Central memory CD4-positive, alpha-beta T cell (primary cell): ENCODE measurements at regions not wholly inside any gene's neighbourhood (a gene's known extent, or its start where the extent isn't known, plus 50 kb on each side); places are given as distances from the start of the nearest gene placed in this dataset.

Experiments
- DNase-seq: peaks from one replicate; pipeline ENCODE4 v3.0.0; 2022

DNA sequence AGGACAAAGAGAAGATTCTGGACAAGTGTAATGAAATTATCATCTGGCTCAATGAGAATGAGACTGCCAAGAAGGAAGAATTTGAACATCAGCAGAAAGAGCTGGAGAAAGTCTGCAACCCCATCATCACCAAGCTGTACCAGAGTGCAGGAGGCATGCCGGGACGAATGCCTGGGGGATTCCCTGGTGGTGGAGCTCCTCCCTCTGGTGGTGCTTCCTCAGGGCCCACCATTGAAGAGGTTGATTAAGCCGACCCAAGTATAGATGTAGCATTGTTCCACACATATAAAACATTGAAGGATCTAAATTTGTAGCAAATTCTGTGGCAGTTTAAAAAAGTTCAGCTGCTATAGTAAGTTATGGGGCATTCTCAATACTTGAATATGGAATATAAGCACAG lies 174.3 kb upstream of the CCND2 start:
- DNase-seq = no peak

DNA sequence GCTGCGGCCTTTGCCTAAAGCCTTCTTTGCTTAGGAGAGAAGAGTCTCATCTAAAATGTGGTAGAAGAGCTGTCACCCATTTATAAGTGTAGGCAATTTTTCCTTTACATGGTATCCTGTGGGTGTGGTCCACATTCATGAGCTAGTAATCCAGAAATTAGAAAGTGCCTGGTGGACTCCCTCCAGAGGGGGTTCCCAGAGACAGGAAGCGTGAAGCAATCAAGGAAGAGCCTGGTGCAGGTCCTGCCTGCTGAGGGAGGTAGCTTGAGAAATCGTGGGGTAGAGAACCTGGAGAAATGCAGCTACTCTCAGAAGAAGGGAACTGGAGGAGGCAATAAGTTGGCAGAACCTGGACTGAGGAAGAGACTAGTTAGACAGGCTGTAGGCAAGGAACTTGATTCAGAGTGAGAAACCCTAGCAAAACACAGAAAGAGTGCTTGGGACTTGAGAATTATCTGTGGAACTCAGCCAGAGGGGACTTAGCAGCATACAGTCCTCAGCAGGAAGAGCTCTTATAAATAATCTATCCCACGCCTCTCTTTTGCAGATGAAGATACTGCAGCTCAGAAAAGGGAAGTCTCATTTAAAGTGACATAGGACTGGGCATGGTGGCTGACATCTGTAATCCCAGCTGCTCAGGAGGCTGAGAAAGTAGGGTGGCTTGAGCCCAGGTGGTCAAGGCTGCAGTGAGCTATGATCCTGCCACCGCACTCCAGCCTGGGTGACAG lies 182.4 kb upstream of the CCND2 start:
- DNase-seq = no peak

DNA sequence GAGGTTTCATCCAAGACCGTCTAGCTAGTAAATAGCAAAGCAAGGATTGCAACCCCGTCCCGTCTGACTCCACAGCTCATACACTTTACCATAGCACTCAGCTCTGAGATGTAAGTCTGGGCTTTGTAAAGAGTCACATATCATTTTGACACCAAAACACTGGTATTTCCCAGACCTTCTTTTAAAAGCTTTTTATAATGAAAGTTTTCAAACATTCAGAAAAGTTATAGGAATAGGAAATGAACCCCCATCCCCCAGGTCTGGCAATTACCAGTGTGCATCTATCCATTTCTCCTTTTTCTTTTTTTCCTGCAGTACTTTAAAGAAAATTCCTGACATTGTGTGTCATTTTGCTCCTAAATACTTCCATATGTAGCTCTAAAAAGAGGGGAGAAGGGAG lies 183.6 kb upstream of the CCND2 start:
- DNase-seq = no peak

DNA sequence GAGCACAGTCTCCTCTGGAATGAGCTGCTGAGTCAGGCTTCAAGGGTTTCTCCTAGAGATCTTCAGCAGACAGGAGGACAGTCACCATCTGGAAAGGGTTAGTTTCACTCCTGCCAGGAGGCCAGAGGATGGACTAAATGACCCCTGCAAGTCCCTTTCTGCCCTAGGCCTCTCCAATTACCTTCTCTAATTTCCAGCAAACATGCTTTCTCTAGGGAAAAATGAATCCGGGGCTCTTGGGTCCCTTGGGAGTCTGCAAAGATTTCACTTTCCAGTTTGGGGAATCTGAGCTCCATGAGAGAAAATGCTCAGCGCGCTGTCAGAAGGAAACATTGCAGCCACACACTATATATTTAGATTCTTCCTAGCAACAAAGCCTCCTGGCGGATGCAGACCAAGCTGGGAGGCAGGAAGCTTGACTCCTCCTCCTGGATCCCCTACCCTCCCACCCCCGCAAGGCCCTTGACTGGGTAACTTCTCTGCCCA lies 184.4 kb upstream of the CCND2 start:
- no peak for DNase-seq

DNA sequence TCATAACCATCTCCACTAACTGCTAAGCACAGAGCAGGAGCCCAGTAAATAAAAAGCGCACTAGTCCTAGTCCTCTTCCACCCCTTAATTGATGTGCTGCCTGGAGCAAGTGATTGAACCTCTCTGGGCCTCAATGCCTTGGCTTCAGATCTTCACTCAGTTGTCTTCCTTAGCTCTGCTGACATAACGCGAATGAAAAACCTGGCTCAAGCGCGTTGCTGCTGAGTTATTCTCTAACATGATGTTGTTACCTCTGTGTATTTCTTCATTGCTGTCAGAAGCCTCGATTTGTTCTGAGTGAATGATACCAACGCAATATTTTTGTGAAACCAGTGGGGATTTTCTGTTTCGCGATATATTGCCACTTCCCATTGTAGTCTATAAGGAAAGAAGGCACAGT lies 185.1 kb upstream of the CCND2 start:
- no peak for DNase-seq

DNA sequence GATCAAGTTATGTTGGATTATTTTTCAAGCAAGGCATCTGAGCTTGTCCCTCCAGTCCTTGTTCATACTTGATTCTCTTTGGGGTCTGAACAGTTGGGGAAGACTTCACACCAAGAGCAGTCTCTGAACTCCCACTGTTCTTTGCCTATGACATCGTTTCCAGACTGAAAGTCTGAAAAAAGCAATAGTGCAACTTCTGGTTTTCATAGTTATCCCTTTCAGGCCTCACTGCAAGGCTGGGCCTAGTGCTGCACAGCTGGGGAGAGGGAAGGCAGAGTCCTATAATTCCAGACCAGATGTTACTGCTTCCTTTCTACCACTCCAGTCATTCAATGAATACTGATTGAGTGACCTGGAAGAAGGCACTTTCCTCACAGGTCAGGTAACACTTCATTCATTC lies 187.1 kb upstream of the CCND2 start:
- no peak for DNase-seq

DNA sequence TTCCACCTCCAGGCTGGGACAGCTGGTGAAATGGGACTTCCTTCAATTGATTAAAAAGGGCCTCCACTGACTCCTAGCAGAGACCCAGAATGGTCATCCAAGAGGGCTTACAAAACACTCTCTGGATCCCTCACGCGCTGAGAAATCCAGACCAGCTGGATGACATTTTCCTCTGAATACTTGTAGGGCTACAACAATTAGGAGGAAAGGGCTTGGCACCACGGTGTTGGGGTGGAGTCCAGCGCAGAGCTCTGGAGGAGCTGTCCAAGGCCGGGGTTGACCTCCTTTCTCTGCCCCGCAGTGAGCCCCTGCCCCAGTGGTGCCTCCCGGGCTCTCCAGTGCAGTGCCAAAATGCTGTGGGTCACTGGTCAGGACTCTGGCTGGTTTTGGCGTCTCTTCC lies 189.0 kb upstream of the CCND2 start:
- DNase-seq = no peak

DNA sequence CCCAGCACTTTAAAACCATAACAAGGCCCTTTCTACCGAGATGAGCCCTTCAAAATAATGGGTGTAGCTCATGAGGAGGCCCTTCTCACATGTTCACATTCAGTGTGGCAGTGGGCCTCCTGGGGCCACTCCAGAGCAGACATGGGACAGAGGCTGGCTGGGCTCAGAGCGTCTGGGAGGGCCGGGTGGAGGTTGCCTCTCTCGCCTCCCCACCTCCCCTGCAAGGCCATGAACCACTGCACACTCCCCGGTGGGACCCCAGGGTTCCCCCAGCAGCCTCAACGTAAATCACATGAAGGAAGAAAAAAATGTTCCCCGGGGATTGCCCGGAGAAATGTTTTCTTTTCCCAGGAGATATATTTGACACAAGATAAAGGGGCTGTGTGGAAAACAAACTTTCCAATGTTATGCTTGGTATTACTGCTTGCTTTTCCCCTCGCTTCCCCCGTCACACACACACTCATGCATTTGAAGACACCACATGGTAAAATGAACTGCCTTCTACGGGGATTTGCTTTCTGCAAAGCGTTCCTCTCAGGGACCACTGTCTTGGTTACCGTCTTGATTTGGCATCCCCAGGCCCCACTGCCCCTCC lies 190.7 kb upstream of the CCND2 start:
- DNase-seq = no peak

DNA sequence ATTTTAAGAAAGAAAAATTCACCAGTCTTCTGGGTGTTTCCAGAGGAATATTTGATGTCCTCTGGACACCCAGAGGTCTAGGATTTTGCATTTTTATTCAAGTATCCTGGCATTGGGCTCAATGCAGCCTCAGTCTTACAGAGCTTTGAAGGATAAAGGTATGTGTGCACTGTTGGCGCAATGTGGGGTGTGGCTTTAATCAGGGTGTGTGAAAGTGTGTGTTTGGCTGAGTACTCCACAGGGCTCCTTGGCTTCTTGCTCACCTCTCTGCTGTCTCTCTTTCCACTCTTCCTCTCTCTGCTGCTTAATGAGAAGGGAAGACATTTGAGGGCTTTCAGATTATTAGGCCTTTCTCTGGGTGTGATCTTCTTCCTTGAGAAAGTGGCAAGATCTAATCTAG lies 193.3 kb upstream of the CCND2 start:
- DNase-seq = no peak

DNA sequence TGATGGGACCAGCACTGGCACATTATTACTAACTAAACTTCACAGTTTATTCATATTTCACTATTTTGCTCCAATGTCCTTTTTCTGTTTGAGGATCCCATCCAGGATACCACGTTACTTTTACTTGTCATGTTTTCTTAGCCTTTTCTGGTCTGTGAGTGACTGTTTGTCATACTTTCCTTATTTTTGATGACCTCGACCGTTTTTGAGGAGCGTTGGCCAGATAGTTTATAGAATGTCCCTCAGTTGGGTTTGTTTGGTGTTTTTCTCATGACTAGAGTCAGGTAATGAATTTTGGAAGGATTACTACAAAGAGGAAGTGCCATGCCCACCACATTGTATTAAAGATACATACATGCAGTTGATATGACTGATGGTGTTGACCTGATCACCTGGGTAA lies 199.4 kb upstream of the CCND2 start:
- DNase-seq = no peak

DNA sequence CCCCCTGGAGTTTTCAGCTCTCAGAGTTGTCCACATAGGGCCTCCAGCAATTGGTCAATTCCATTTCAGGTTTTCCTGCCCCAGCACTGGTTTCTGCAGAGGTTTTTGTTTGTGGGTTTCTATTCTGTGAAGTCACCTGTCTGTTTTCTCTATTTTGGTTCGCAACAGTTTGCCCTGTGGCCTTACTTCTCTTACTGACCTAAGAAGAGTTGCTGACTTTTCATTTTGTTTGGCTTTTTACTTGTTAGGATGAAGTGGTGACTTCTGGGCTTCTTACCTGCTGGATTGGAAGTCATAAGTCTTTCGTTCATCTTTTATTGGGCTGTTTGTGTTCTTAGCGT lies 196.4 kb upstream of the PARP11 start:
- no peak for DNase-seq

DNA sequence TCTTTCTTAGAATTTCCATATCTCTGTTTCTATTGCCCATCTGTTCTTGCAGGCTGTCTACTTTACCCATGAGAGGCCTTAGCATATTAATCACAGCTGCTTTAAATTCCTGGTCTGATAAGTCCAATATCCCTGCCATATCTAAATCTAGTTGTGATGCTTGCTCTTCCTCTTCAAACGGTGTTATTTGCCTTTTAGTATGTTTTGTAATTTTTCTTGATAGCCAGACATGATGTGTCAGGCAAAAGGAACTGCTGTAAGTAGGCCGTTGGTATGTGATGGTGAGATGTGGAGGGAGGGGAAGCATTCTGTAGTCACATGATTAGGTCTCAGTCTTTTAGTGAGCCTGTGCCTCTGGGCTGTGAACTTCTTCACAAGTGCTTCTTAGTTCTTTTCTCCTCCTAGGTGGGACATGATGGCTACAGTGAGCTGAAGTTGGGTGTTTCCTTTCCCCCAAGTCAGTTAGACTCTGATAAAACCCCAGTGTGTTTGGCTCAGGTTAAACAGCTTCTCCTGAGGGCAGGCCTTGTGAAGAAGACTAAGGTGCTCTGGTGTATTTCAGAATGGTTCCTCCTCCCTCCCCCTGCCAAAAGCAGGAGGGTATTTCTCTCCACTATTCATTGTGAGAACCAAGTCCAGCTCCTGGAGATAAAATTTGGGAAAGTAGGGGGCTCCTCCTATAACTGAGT lies 195.9 kb upstream of the PARP11 start:
- DNase-seq = no peak

DNA sequence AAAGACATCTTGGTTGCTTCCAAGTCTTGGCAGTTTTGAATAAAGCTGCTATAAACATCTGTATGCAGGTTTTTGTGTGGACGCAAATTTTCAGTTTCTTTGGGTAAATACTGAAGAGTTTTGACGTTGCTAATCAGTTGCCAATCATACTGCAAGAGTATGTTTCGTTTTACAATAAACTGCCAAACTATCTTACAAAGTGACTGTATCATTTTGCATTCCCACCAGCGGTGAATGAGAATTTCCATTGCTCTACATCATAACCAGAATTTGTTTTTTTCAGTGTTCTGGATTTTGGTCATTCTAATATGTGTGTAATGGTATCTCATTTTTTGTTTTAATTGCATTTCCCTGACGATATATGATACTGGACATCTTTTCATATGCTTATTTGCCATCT lies 190.8 kb upstream of the PARP11 start:
- no peak for DNase-seq

DNA sequence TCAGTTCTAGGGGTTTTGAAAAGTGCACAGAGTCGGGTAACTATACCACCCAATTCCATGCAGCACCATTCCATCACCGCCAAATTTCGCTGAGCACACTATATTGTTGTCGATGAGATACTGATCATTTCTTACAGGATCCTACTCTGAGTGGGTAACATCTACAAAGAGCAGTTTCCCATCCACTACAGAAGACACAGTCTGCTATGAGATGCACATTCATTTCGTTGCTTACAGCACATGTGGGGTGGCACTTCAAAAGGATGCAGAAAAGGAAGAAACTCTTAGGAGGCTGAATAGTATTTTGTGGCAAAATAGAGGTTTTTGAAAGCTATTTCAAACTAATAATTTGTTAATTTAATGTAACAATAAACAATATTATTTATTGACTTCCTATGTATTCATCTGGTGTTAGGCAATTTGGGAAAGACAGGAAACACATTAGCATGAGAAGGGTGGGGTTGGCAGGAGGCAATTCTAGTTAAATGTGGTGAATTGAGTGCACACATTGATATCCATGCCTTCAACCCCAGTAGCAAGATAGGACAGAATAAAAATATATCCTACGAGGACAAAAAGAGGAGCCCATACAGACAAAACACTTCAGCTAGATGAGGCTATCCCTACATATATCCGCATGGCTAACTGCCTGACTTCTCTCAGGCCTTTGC lies 186.8 kb upstream of the PARP11 start:
- no peak for DNase-seq

DNA sequence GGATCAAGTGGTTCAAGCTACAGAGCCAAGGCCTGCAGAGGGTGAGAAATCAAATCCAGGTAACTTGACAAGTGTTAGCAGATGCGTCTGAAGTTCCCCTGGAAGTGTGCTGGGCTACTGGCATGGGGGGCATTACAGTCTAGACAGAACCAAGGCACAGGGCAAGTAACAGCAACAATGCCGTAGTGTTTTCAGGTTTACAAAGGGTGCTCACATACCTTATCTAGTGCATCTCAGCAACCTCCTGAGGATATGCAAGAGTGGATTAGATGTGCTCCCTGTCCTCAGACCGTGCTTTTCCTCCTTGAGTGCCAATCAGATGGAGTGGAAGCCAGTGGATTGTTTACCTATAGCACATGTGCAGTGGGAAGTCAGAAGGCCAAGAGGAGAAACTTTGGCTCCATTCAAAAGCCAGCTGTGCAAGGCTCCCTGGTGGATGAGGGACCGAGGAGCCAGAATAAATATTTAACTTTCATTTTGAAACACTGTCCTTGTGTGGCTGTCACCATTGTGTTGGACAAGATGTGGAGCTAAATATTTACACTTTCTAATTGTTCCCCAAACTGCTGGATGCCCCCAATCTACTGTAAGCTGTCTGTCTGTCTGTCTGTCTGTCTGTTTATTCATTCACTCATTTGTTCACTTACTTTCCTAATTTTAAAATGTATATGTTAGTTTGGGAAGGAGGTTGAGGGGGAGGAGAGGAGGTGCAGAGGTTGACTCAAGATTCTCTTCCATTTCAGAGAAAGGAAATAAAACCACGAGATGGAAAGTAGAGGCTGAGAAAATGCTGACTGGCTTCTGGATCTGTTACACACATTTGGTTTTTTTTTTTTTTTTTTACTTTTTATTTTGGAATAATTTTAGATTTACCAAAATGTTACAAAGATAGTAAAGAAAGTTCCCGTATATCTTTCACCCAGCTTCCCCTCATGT lies 184.0 kb upstream of the PARP11 start:
- DNase-seq = no peak

DNA sequence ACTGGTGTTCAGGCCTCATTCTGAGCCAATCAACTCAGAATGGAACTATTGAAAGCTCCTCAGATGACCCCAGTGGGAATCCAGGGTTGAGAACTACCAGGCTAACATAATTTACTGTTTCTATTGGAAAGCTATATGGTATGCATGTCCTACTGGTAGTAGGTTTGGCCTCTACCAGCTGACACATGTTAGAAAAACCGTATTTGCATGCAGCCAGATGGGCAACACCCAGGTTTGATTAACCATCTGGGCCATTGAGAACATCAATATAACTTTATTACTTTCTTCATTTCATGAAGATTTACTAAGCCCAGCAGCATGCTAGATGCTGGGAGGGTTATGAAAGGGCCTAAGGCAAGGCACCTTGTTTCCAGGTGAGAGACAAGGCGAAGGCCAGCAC lies 181.4 kb upstream of the PARP11 start:
- DNase-seq = no peak

DNA sequence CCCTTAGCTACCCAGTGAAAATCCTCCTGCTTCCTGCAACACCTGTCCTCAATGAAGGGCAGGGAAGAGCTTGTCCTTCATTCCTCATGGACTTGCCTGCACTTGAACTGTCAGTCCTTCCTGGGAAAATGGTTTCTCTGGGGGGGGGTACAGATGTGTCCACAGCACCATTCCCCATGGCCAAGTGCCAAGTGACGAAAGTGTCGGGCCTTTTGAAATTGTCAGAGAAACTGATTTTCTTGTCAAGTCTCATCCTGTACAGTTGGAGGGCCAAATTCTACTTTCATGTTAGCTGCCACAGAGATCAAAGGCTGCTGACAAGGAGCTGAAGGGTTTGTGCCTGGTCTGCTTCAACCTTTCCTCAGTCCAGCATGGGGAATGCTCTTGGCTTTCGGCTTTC lies 179.5 kb upstream of the PARP11 start:
- DNase-seq = no peak

DNA sequence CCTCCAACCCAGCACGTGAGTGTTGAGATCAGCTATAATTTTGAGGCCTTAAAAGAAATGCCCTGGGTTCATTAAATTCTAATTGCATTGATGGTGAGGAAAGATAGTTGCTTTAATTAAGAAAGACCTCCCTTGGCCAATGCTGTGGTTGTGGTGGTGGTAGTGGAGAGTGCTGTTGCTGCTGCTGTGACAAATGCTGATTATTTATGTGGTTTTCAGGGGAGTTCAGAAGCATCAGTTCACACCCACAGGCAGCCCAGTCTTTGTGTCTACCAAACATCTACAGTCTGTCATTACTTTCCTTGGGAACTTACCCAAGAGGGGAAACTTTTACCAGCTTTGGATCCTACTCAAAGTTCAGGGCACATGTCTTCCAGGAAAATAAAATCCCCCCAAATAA lies 178.4 kb upstream of the PARP11 start:
- DNase-seq = no peak

DNA sequence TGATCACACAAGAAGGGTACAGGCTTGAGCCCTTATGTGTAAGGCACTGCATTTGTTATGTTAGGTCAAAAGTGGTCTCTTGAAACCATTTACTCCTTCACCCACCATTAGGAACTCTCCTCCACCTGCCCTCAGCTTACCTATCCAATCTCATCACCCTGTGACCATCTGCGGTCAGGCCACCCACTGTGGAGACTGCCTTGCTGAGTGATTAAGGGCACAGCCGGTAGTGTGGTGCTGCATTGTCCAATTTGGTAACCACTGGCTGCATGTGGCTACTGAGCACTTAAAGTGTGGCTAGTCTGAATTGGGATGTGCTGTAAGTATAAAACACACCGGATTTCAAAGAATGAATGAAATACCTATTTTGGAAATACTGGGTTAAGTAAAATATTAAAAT lies 177.1 kb upstream of the PARP11 start:
- DNase-seq = no peak

DNA sequence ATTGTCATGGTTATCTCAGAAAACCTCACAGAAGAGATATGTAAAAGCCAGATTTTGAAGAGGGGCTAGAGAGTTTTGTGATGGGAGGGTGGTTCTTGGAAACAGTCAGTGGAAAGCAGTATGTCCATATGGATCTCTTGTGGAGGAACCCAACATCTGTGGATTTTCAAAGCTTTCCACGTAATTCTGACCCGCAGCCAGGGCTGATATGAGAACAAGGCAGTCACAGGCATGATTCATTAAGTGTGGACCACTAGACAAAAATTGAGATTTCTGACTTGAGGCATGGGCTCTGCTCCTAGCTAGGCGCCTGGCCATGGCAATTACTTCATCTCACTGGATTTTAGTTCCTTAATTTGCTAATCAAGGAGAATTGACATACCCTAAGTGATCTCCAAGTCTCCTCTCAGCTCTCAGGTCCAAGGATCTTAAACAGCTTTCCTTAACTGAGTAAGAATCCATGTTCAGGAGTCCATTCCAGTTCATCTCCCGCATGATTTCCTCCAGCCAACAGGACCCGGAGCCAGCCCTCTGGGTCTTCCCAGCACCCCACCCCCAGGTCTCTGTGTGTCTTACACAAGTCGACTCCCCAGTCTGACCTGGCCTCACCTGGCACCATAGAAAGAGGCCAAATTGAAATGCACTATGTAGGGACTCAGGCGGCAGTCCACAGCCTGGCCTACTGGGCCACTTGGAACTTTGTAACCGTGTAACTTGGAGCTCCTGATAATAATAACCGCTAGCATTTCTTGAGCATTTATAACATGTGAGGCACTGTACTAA lies 176.3 kb upstream of the PARP11 start:
- no peak for DNase-seq

DNA sequence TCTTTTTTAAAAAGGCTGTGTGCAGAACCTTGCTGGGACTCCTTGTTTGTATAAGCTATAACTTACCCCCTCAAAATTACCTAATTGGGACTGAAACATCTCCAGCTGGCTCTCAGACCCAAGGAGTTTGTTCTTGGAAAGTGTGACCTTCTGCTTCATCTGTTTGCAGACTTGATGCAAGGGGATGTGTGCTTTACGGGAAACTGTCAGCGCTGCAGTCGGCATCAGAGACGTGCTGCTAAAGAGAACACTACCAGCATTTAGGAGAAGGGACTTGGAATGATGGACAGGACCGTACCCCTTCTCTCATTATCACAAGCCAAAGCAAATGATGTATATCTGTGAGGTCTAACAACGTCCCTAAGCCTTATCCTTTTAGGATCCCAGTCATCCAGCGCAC lies 174.2 kb upstream of the PARP11 start:
- DNase-seq = no peak

DNA sequence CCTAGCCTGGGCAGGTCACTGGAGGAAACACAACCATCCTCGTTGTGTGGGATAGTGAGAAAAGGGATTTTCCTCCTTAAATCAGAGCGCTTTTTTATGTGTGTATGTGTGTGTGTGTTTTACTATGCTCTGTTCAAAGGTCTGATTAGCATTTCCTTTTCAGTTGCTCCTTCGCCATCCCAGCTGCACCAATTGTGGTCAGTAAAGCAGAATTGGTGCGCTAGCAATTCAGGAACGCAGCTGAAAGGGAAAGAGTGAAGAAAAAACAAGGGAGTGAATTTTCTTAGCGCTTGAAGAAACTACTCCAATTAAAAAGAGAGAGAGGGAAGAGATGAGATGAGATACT lies 173.3 kb upstream of the PARP11 start:
- DNase-seq = no peak
